H9 (cell line): ENCODE measurements at regions not wholly inside any gene's neighbourhood (a gene's known extent, or its start where the extent isn't known, plus 50 kb on each side); places are given as distances from the start of the nearest gene placed in this dataset.

Experiments
- DNase-seq: peaks from one replicate; pipeline ENCODE4 v3.0.0-alpha.2; 2017
- H2AFZ ChIP-seq: one replicate; pipeline ENCODE4 v1.6.1; 2013; ENCODE audit warnings: mild to moderate bottlenecking, low read length, control low read depth, moderate library complexity
- H2AK5ac ChIP-seq: 2 replicates; pipeline ENCODE4 v1.6.1; 2013; ENCODE audit warnings: low read length, control low read depth, mixed read lengths; ENCODE audit not compliant: insufficient read length
- H2BK120ac ChIP-seq: one replicate; pipeline ENCODE4 v1.6.1; 2013; ENCODE audit warnings: low read depth, mild to moderate bottlenecking, low read length, control low read depth, inconsistent platforms; ENCODE audit not compliant: poor library complexity, severe bottlenecking
- H2BK12ac ChIP-seq: 2 replicates; pipeline ENCODE4 v1.6.1; 2013; ENCODE audit warnings: low read length, control low read depth, mixed read lengths, low read depth; ENCODE audit not compliant: insufficient read length
- H2BK15ac ChIP-seq: 2 replicates; pipeline ENCODE4 v1.6.1; 2013; ENCODE audit warnings: low read depth, low read length, control low read depth
- H2BK20ac ChIP-seq: one replicate; pipeline ENCODE4 v1.6.1; 2013; ENCODE audit warnings: low read depth, mild to moderate bottlenecking, low read length, control low read depth, inconsistent platforms; ENCODE audit not compliant: poor library complexity, severe bottlenecking
- H2BK5ac ChIP-seq: 2 replicates; pipeline ENCODE4 v1.6.1; 2013; ENCODE audit warnings: low read length, control low read depth, mixed read lengths; ENCODE audit not compliant: insufficient read length
- H3K14ac ChIP-seq: 2 replicates; pipeline ENCODE4 v1.6.1; 2013; ENCODE audit warnings: low read length, control low read depth; ENCODE audit not compliant: insufficient read depth
- H3K18ac ChIP-seq: 2 replicates; pipeline ENCODE4 v1.6.1; 2013; ENCODE audit warnings: low read depth, mild to moderate bottlenecking, mixed read lengths, low read length, control low read depth; ENCODE audit not compliant: insufficient read length
- H3K23ac ChIP-seq: 2 replicates; pipeline ENCODE4 v1.6.1; 2013; ENCODE audit warnings: low read length, control low read depth, mixed read lengths, low read depth; ENCODE audit not compliant: insufficient read length
- H3K23me2 ChIP-seq: 2 replicates; pipeline ENCODE4 v1.6.1; 2013; ENCODE audit warnings: low read depth, mild to moderate bottlenecking, mixed read lengths, low read length, control low read depth; ENCODE audit not compliant: insufficient read length, poor library complexity, severe bottlenecking
- H3K27ac ChIP-seq: 2 replicates; pipeline ENCODE4 v1.5.1; 2013; ENCODE audit warnings: low read length, control low read depth, mixed read lengths, low read depth; ENCODE audit not compliant: insufficient read length
- H3K27me3 ChIP-seq: 2 replicates; pipeline ENCODE4 v1.6.1; 2013; ENCODE audit warnings: low read length, control low read depth, inconsistent platforms; ENCODE audit not compliant: insufficient read depth
- H3K4ac ChIP-seq: 2 replicates; pipeline ENCODE4 v1.6.1; 2013; ENCODE audit warnings: low read depth, mild to moderate bottlenecking, control low read depth, inconsistent platforms, low read length, moderate library complexity
- H3K4me1 ChIP-seq: 2 replicates; pipeline ENCODE4 v1.6.1; 2013; ENCODE audit warnings: low read length, control low read depth, inconsistent platforms; ENCODE audit not compliant: insufficient read depth
- H3K4me2 ChIP-seq: 2 replicates; pipeline ENCODE4 v1.6.1; 2013; ENCODE audit warnings: low read length, control low read depth, mixed read lengths; ENCODE audit not compliant: insufficient read length, insufficient read depth
- H3K56ac ChIP-seq: 2 replicates; pipeline ENCODE4 v1.6.1; 2013; ENCODE audit warnings: low read depth, mild to moderate bottlenecking, mixed read lengths, low read length, control low read depth; ENCODE audit not compliant: insufficient read length
- H3K79me1 ChIP-seq: 2 replicates; pipeline ENCODE4 v1.6.1; 2013; ENCODE audit warnings: low read depth, mild to moderate bottlenecking, moderate library complexity, low read length, control low read depth, inconsistent platforms; ENCODE audit not compliant: insufficient read depth, poor library complexity, severe bottlenecking
- H3K79me2 ChIP-seq: 2 replicates; pipeline ENCODE4 v1.6.1; 2013; ENCODE audit warnings: low read length, control low read depth, inconsistent platforms; ENCODE audit not compliant: insufficient read depth
- H3K9ac ChIP-seq: 2 replicates; pipeline ENCODE4 v1.6.1; 2013; ENCODE audit warnings: low read length, control low read depth, mixed read lengths; ENCODE audit not compliant: insufficient read length; ENCODE audit errors: extremely low read depth
- H3K9me3 ChIP-seq: one replicate; pipeline ENCODE4 v1.6.1; 2013; ENCODE audit warnings: low read depth, low read length, inconsistent platforms; ENCODE audit not compliant: control insufficient read depth
- H3T11ph ChIP-seq: one replicate; pipeline ENCODE4 v1.6.1; 2013; ENCODE audit warnings: mild to moderate bottlenecking, low read length, control low read depth, inconsistent platforms
- H4K20me1 ChIP-seq: one replicate; pipeline ENCODE4 v1.6.1; 2013; ENCODE audit not compliant: control insufficient read depth, insufficient read length, insufficient read depth
- H4K5ac ChIP-seq: 2 replicates; pipeline ENCODE4 v1.6.1; 2013; ENCODE audit warnings: low read depth, mild to moderate bottlenecking, mixed read lengths, low read length, control low read depth; ENCODE audit not compliant: insufficient read length
- H4K8ac ChIP-seq: replicated peaks from 2 replicates; pipeline ENCODE4 v1.6.1; 2013; ENCODE audit warnings: low read length, control low read depth, mixed read lengths, low read depth; ENCODE audit not compliant: insufficient read length
- H4K91ac ChIP-seq: 2 replicates; pipeline ENCODE4 v1.6.1; 2013; ENCODE audit warnings: low read depth, mild to moderate bottlenecking, moderate library complexity, mixed read lengths, low read length, control low read depth; ENCODE audit not compliant: insufficient read length
- H3K27ac Mint-ChIP-seq, 3 experiments: 2 replicates in 2 of 3; 3 replicates in 1 of 3; pipeline ENCODE4 v1.8.0; 2020 to 2021; ENCODE audit warnings: mixed read lengths in 3 of 3, mild to moderate bottlenecking in 1 of 3, moderate library complexity in 1 of 3
- H3K27me3 Mint-ChIP-seq: 2 replicates; pipeline ENCODE4 v1.8.0; 2021; ENCODE audit warnings: low read depth, mild to moderate bottlenecking, moderate library complexity, mixed read lengths
- H3K36me3 Mint-ChIP-seq, 3 experiments: 2 replicates in 2 of 3; 3 replicates in 1 of 3; pipeline ENCODE4 v1.8.0; 2020 to 2021; ENCODE audit warnings: low read depth in 3 of 3, mixed read lengths in 3 of 3; ENCODE audit not compliant: insufficient read depth in 1 of 3
- H3K4me1 Mint-ChIP-seq, 2 experiments: 2 replicates each; pipeline ENCODE4 v1.8.0; 2020; ENCODE audit warnings: mixed read lengths in 2 of 2
- H3K4me3 Mint-ChIP-seq, 2 experiments: 2 replicates in 1 of 2; 3 replicates in 1 of 2; pipeline ENCODE4 v1.8.0; 2020 to 2021; ENCODE audit warnings: mild to moderate bottlenecking in 2 of 2, mixed read lengths in 2 of 2, moderate library complexity in 1 of 2
- H3K9me3 Mint-ChIP-seq, 2 experiments: 2 replicates in 1 of 2; 3 replicates in 1 of 2; pipeline ENCODE4 v1.8.0; 2020; ENCODE audit warnings: mild to moderate bottlenecking in 2 of 2, mixed read lengths in 2 of 2, moderate library complexity in 1 of 2
- WGBS: extraction: QIAGEN DNeasy Blood & Tissue Kit; methylation state at CpG from one replicate; pipeline ENCODE4 v1.1.7; 2013; ENCODE audit warnings: missing lambda C conversion rate, low lambda C conversion rate, mixed read lengths; ENCODE audit not compliant: insufficient read length; ENCODE audit errors: extremely low coverage; 5-methylcytosine and 5-hydroxymethylcytosine counted together
- TF ChIP-seq, protein P1 (sequence below): fragments of 200-600 bp; sonication (generic); conservative IDR thresholded peaks from 3 replicates; pipeline ENCODE4 v1.8.0; 2021; ENCODE audit warnings: antibody characterized with exemption, mild to moderate bottlenecking

DNA sequence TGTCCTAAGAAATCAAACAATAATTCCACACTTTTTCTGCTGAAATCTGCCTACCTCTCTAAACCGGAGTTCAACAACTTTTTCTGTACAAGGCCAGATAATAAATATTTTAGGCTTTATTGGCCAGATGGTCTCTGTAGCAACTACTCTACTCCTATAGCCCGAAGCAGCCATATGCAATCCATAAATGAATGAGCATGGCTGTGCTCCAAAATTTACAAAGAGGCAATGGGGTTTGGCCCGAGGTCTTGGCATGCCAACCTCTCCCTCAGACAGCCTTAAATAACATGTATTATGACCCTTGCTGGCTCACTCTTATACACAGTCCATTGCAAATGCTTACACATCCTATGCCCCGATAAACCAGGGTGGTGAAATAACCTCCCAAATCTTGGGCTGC is 98.6 kb upstream of the GPM6A start:
- no peak overlapping the region for H3K4ac ChIP-seq
- H4K5ac ChIP-seq, result no peak overlapping the region
- no peak overlapping the region for H3K56ac ChIP-seq
- H3K9me3 Mint-ChIP-seq, result no peaks in the 10 kb centered on the region
- TF ChIP-seq, protein P1, sequence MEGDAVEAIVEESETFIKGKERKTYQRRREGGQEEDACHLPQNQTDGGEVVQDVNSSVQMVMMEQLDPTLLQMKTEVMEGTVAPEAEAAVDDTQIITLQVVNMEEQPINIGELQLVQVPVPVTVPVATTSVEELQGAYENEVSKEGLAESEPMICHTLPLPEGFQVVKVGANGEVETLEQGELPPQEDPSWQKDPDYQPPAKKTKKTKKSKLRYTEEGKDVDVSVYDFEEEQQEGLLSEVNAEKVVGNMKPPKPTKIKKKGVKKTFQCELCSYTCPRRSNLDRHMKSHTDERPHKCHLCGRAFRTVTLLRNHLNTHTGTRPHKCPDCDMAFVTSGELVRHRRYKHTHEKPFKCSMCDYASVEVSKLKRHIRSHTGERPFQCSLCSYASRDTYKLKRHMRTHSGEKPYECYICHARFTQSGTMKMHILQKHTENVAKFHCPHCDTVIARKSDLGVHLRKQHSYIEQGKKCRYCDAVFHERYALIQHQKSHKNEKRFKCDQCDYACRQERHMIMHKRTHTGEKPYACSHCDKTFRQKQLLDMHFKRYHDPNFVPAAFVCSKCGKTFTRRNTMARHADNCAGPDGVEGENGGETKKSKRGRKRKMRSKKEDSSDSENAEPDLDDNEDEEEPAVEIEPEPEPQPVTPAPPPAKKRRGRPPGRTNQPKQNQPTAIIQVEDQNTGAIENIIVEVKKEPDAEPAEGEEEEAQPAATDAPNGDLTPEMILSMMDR, result no peak
- H2AK5ac ChIP-seq, result no peak overlapping the region
- no peak overlapping the region for H3K18ac ChIP-seq
- H3K27me3 ChIP-seq, result no peaks in the 10 kb centered on the region
- H3K9ac ChIP-seq, result no peak overlapping the region
- no peak overlapping the region for H3K27ac ChIP-seq
- H3K4me3 Mint-ChIP-seq, result no peak overlapping the region
- no peaks in the 10 kb centered on the region for H3K9me3 ChIP-seq
- H4K8ac ChIP-seq, result no peak overlapping the region
- H3K23me2 ChIP-seq, result no peaks in the 10 kb centered on the region
- DNase-seq, result no peak
- no peak overlapping the region for H3K4me2 ChIP-seq
- no peak overlapping the region for H2BK120ac ChIP-seq
- no peak overlapping the region for H4K91ac ChIP-seq
- H3K27ac Mint-ChIP-seq, result no peak overlapping the region
- no peak overlapping the region for H3T11ph ChIP-seq
- no CpG with 5 or more reads among the region's 4 CpGs for WGBS
- no peak overlapping the region for H2AFZ ChIP-seq
- H3K27me3 Mint-ChIP-seq, result no peaks in the 10 kb centered on the region; the same call in 1 of the 2 replicates
- no peaks in the 10 kb centered on the region for H3K79me1 ChIP-seq
- peaks cover 4% of the 10 kb centered on the region; the same call in 1 of the 2 replicates for H3K4me1 ChIP-seq
- H4K20me1 ChIP-seq, result no peaks in the 10 kb centered on the region
- H3K23ac ChIP-seq, result no peak overlapping the region
- no peaks in the 10 kb centered on the region for H3K79me2 ChIP-seq
- no peak overlapping the region for H2BK20ac ChIP-seq
- no peaks in the 10 kb centered on the region for H3K36me3 Mint-ChIP-seq
- no peak overlapping the region for H3K14ac ChIP-seq
- peaks cover 12 to 13% of the 10 kb centered on the region in 2 experiments for H3K4me1 Mint-ChIP-seq
- no peak overlapping the region for H2BK12ac ChIP-seq
- no peak overlapping the region for H2BK15ac ChIP-seq
- no peak overlapping the region for H2BK5ac ChIP-seq
